ENCODE measurements at regions not wholly inside any gene's neighbourhood (a gene's known extent, or its start where the extent isn't known, plus 50 kb on each side); places are given as distances from the start of the nearest gene placed in this dataset.

GRCh38 chr20:10724449-10725173, 50.8 kb upstream of the JAG1 start:
- no peak overlapping the region for H3K4me3 ChIP-seq (ENCODE audit: low read depth, poor library complexity, severe bottlenecking)
- DNase-seq (ENCODE audit: low spot score in 2 of 2): no peak
- 90 to 91% methylated on average over 6 of the region's 6 CpGs for WGBS, 2 donors
- intact Hi-C loops (cut with DNase I; ENCODE audit: low total_unique reads): no loop called here
- TF ChIP-seq POLR2A (IDR thresholded peaks at IDR 0.05): no peak
- TF ChIP-seq, protein P1, sequence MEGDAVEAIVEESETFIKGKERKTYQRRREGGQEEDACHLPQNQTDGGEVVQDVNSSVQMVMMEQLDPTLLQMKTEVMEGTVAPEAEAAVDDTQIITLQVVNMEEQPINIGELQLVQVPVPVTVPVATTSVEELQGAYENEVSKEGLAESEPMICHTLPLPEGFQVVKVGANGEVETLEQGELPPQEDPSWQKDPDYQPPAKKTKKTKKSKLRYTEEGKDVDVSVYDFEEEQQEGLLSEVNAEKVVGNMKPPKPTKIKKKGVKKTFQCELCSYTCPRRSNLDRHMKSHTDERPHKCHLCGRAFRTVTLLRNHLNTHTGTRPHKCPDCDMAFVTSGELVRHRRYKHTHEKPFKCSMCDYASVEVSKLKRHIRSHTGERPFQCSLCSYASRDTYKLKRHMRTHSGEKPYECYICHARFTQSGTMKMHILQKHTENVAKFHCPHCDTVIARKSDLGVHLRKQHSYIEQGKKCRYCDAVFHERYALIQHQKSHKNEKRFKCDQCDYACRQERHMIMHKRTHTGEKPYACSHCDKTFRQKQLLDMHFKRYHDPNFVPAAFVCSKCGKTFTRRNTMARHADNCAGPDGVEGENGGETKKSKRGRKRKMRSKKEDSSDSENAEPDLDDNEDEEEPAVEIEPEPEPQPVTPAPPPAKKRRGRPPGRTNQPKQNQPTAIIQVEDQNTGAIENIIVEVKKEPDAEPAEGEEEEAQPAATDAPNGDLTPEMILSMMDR (IDR thresholded peaks at IDR 0.05): no peak

GRCh38 chr20:10728873-10729670, 55.3 kb upstream of the JAG1 start:
- DNase-seq (ENCODE audit: low spot score in 2 of 2): no peak
- no peak for TF ChIP-seq POLR2A (IDR thresholded peaks at IDR 0.05)
- TF ChIP-seq, protein P1 (IDR thresholded peaks at IDR 0.05): no peak
- intact Hi-C loops (cut with DNase I; ENCODE audit: low total_unique reads): no loop called here
- H3K4me3 ChIP-seq (ENCODE audit: low read depth, poor library complexity, severe bottlenecking): no peak overlapping the region
- WGBS, 2 donors: 72 to 76% methylated on average over 8 of the region's 8 CpGs

DNA sequence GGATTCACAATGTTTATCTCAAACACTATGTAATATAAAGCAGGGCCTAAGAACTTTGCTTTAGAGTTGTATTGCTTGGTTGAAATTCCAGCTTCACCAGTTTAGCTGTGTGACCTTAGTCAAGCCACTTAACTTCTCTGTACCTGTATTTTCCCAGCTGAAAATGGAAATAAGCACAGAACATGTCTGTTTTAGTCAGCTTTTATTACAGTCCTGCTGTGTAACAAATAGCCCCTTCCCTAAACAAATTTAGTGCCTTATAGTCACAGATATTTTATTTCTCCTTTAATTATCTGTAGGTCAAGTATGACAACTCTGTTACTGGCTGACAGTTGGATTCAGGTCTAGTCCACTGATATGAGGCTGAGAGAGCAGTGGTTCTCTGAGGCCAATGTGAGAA, 56.0 kb upstream of the JAG1 start:
- intact Hi-C loops (cut with DNase I; ENCODE audit: low total_unique reads): no loop called here
- no peak for TF ChIP-seq POLR2A (IDR thresholded peaks at IDR 0.05)
- TF ChIP-seq, protein P1 (IDR thresholded peaks at IDR 0.05): no peak
- H3K4me3 ChIP-seq (ENCODE audit: low read depth, poor library complexity, severe bottlenecking): no peak overlapping the region
- DNase-seq (ENCODE audit: low spot score in 2 of 2): no peak

GRCh38 chr20:10730629-10731183, 56.9 kb upstream of the JAG1 start:
- 90 to 97% methylated on average over 1 of the region's 1 CpG for WGBS, 2 donors
- DNase-seq (ENCODE audit: low spot score in 2 of 2): no peak

DNA sequence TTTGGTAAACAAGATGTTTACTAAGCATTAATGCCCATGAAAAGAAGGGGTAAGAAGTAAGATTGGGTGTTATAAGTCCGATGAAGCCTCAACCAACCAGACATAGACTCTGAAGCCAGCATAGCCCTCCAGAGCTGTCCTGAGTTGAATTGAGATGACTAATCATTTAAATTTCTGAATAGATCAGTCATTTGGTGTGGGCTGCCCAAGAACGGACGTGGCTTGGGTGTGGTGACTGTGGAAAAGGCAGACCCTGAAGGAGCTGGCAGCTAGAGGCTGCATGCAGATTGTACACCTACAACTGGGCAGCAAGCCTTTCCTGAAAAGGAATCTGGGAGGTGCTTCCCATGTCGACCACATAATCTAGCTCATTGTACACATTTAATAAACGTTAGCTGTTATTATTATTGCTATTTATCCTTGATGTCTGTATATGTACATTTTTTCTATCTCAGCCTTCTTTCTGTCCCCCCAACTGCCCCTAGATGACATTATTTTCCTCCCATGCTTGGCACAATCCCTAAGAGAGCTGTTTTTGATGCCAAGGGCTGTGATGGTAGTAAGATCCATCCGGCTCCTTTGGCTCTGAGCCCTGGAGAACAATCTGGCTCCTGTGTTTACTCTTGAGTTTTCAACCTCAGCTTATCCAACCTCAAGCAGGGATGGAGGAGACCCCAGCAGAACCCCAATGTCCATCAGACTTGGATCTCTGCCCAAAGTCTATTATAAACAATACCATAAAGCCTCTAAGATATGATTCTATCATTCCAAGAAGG, 57.6 kb upstream of the JAG1 start:
- 27 to 32% methylated on average over 6 of the region's 6 CpGs for WGBS, 2 donors
- intact Hi-C loops (cut with DNase I; ENCODE audit: low total_unique reads): no loop called here
- TF ChIP-seq, protein P1 (IDR thresholded peaks at IDR 0.05): no peak
- TF ChIP-seq POLR2A (IDR thresholded peaks at IDR 0.05): no peak
- no peak for DNase-seq (ENCODE audit: low spot score in 2 of 2)
- H3K4me3 ChIP-seq (ENCODE audit: low read depth, poor library complexity, severe bottlenecking): no peak overlapping the region

More at GRCh38 chr20:10730629-10731183, 56.9 kb upstream of the JAG1 start:
- TF ChIP-seq, protein P1 (IDR thresholded peaks at IDR 0.05): no peak
- no peak for TF ChIP-seq POLR2A (IDR thresholded peaks at IDR 0.05)
- intact Hi-C loops (cut with DNase I; ENCODE audit: low total_unique reads): no loop called here
- H3K4me3 ChIP-seq (ENCODE audit: low read depth, poor library complexity, severe bottlenecking): no peak overlapping the region

All from lower leg skin (tissue), 4 donors.